HG02588 (cell line): ENCODE measurements at regions not wholly inside any gene's neighbourhood (a gene's known extent, or its start where the extent isn't known, plus 50 kb on each side); places are given as distances from the start of the nearest gene placed in this dataset.

ENCODE experiments used
- ATAC-seq: cut with Tn5 transposase; IDR thresholded peaks from one replicate; pipeline ENCODE4 v1.9.1; 2021; ENCODE audit warnings: mild to moderate bottlenecking, moderate library complexity; ENCODE audit not compliant: unreplicated experiment

DNA sequence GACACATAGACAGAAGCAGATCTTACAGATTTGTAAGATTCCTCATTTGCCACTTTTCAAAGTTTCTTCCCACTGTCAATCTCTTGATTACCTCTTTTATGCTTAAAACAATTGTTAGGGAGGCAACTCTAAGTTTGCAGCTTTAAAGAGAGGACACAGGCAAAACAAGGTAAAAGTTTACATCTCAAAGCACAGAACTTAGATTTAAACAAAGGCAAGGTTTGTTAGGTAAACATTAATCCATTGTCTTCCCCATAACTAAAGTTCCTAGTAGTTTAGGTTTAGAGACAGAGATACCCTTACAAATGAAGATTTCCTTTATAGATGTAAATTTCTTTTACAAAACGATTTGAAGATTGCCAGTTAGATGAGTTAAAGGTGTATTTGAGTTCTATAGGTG lies 176.9 kb downstream of the AASDH start:
- no peak for ATAC-seq

DNA sequence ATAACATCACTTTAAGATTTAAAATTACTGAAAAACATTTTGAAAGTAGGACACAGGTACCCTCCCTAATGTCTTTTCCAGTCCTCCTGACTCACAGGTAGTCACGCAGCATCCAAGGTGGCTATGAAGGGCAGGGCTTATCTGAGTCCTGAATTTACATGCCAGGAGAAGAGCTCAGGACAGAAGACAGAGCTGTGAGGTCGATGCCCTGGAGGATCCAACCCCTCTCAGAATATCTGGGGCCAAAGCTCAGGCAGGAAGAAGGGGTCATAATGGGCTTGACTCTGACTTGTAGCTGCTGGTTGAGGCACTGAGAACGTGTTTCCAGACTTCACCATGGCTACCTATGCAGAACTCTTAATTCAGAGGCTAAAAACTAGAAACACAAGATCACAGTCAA lies 177.5 kb downstream of the AASDH start:
- no peak for ATAC-seq

DNA sequence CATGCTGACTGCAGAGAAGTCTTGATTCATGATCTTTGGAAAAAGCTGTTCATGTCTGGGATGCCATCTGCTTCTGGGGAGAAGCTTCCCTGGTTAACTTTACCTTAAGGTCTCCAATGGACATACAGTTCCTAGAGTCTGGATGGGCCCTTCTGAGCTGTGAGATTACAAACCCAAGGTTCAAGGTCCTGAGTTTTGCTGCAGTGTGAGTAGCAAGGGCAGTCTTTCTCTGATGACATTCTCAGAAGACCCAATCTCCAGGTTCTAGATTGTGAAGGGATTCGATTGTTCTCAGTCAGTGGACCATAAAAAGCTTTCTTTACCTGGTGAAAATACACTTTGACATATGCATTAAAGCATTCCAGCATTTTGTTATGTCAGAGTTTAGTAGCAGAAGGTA lies 179.2 kb downstream of the AASDH start:
- no peak for ATAC-seq

DNA sequence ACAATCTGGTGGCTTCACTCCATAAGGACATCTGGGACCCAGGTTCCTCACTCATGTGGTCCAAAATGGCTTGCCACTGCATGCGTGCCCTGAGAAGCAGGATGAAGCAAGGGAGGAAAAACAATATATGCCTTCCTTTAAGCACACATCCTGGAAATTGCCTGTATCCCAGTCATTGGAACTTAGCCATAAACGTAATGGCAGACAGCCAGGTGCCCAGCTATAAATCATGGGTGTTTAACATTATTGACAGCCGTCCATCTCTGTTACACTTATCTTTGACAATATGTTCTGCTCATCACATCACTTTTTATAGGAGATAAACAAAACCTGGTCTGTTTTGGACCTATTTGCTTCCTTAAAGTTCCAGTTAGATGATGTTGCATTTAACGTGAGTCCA lies 181.0 kb downstream of the AASDH start:
- no peak for ATAC-seq

DNA sequence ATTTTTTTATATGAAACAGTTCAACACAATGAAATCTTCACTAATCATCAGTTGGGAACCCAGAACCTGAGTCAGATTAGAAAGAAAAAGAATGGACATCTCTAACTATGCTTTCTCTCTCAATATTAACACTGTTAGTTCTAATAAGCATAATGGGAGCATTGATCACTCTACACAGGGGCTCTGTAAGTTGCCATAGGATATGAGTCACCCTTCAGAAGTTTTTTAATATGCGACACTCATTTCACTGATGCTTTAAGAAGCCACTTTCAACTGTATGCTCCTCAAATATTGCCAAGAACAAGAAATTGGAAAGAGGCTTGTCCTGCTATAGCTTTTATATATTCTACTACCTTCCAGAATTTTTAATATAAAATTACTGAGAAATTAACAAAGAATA lies 187.0 kb downstream of the AASDH start:
- ATAC-seq: no peak

DNA sequence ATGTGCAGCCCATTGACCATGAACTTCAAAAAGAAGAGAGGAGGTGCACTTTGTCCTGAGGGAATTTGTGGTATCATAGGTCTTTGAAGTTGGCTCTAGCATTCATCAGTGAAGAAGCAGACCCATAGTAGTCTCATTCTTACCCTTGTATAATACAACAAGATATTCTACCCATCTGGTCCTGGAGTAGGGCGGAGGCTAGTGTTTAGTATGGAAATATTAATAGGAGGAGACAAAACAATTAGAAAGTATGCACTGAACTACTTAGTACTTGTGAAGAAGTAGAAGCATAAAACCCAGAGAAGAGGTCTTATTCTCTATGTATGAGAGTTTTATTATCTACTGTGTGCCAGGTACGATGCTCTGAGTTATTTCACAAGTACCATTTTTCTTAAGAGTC lies 189.0 kb downstream of the AASDH start:
- ATAC-seq: no peak

DNA sequence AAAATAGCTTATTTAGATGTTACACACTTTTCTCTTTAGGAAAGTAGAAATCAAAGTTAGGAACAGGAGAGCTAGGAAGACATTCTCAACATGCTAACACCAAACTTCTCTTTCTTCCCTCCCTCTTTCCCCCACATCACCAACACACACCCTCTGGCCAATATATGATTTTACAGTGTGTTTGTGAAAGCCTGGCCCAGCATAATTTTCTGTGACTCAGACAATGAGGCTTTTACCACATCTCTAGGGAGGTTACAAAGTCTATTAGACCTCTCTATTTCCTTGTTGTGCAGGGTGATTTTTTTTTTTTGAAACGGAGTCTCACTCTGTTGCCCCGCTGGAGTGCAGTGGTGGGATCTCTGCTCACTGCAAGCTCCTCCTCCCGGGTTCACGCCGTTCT lies 189.9 kb downstream of the AASDH start:
- no peak for ATAC-seq

DNA sequence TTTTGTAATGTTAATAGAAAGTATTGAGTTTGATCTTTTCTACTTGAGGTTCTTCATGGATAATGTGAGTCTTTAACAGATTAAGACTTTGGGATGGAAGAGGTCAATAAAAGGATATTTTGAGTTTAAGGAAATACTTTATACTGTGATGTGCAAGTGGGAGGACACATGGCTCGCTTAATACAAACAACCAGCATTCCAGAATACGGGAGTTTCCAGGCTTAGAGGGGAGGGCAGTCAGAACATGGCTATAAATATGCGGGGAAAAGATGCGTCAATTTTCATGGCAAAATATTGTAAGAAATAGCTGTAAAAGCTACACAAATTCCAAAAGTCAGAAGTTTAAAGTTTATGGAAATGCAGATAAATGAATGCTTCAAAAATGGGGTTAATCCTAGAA lies 192.3 kb downstream of the AASDH start:
- ATAC-seq: no peak

DNA sequence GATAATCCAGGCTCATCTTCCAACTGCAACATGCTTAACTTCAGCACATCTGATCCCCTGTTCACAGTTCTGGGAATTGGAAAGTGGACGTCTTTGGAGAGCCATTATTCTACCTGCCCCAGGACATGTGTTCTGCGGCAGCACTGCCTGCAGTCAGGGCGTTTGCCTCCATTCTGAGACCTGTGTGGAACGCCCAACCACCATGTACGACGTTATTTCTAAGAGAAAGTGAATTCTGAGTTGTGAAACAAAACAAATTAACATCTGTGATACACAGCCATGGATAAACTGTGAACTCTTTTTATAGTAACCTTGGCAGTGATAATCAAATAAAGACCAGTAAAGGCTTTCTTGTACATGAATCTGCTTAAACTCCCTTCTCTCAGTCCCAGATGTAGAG lies 195.8 kb downstream of the AASDH start:
- no peak for ATAC-seq

DNA sequence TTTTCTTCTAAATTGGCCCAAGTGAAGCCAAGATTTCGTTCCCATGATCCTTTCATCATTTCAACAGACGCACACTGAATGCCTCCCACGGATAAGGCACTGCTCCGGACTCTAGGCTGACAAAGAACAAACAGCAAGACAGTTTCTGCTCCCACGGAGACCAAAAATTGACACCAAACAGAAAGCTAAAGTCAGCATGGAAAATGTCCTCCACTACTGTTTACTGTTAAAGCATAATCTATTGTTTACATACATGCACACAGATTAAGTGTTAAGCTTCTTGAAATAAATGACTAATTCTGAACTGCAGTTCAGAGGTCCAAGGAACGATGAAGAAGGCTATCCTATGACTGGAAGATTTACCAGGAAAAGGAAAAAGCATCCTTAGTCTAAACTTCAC lies 199.6 kb downstream of the AASDH start:
- ATAC-seq: no peak

DNA sequence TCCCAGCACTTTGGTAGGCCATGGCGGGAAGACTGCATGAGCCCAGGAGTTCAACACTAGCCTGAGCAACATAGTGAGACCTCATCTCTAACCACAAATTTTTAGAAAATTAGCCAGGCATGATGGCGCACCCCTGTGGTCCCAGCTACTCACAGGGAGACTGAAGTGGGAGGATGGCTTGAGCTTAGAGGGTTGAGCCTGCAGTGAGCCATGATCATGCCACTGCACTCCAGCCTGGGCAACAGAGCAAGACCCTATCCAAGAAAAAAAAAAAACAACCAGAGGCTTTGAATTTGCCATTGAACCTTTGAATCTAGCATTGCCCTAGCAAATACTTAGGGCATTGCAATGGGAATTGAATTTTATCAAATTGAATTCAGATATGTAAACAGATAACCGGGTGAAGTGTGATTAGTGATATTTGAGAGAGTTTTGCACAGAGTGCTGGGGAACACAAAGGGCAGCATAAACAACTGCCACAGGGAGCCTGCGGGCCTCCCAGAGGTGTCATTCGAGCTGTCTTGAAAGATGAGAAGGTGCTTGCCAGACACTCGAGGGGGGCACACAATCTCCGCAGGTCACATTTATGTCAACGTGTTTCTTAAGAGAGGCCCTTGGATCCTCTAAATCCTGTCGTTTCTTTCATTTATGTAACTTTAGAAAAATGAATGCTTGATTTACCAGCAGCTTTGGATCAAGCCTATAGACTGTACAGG lies 200.3 kb downstream of the AASDH start:
- ATAC-seq: no peak

DNA sequence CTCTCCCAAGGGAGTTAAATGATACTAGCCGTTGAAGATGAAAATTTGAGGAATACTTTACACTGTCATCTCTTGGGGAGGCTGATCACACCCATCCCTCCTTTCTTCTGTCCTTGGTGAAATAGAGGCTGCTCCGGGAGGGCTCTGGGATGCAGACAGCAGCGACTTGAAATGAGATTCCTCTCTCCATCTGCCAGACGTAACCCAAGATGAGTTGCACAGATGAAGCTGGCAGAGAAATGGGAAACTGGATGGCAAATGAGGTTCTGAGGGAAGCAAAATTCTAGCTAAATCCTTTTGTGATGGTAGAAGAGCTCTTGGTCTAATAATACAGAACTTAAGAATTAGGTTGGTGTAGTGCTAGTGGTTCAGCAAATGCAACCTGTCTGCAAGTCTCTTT lies 201.4 kb downstream of the AASDH start:
- no peak for ATAC-seq

DNA sequence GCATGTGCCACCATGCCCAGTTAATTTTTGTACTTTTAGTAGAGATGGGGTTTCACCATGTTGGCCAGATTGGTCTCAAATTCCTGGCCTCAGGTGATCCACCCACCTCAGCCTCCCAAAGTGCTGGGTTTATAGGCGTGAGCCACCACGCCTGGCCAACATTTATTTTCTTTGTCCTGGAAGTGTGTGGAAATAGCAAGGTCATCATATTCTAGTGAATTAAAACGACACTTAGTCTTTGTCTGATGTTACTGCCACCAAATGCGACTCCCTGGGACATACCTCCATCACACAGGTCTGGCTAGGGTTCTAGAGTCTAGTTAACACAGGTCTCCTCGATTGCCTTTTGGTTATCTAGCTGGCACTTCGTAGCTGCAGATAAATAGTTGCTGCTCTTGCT lies 203.1 kb downstream of the AASDH start:
- no peak for ATAC-seq

DNA sequence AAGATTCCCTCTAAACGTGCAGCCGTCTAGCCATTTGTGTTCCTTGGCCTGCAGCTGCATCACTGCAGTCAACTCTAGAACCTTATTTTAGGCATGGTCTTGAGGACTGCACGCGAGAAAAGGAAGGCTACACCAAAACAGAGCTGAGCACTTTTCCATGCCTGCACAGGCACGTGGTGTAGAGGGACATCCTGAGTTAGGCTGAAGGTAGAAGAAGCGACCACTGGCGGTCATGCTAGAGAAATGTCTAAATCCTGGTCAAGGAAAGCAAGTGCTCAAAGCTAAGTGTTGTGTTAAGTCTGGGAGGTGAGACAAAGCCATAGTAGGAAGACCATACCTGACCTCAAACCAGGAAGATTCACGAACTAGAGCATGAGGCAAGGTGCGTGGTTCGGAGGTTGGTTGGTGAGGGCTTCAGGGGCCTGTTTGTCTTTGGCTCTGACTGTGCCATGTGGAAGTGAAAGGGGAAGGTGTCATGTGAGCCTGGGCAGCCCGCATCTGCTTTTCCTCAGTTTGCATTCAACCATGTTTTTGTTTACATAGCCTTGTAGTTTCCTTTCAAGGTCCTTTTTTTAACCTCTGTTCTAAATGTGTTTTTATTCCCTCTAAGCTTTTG lies 203.8 kb downstream of the AASDH start:
- ATAC-seq: peak; percentile 88

DNA sequence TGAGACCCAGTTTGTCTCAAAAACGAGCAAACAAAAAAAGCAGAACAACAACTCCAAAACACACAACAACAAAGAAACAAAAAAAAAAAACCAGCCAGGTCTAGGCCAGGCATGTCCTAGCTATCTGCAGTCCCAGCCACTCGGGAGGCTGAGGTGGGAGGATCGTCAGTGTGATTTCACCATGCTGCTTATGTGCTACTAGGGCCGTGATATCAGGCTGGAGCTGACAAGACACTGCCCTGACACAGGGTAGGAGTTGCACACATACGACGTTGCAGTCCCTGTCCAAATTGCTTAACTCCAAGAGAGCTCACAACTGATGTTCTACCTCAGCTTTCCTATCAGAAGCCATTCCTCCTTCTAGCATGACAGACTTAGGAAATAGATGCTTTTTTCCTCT lies 204.9 kb downstream of the AASDH start:
- ATAC-seq: no peak

DNA sequence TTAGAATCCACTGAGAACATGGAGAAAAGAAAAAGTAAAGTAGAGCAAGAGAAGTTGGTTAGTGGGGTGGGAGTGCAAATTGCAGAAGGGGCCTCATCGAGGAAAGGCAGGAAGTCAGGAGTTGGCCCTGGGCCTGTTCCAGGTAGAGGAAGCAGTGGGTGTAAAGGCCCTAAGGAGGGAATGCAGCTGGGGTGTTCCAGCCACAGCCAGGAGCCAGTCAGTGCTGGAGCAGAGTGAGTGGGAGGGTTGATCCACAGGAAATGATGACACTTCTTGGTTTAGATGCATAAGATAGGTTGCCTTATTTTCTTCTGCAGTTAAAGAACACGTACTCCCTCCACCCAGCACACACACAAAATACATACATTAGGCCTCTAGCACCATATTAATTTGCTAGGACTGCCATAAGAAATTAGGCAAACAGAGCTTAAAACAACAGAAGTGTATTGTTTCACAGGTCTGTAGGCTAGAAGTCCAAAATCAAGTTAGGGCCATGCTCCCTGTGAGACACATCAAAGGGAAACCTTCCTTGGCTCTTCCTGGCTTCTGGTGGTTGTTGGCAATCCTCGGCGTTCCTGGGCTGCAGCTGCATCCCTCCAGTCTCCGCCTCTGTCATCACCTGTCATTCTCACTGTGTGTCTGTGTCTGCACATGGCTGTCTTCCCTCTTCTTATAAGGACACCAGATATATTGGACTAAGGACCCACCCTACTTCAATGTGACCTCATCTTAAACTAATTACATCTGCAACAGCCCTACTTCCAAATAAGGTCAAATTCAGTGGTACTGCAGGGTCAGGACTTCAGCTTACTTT lies 205.9 kb downstream of the AASDH start:
- ATAC-seq: no peak

DNA sequence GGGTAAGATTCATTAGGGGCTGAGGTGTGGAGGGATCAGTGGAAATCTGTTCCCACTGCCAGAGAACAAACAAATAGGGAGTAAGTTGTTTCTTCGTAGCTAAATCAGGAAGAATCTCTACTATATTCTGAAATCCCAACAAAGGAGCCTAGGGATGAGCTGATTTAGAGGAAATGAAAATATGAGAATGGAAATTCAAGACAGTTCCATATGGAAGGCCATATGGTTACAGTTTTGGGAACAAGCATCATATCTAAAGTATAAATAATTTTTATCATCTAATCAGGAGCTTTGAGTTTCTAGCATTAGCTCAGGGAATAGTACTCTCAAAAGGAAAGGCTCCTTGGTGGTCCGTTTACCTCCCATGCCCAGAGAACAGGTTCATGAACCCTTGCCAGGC lies 218.2 kb downstream of the AASDH start:
- ATAC-seq: no peak

DNA sequence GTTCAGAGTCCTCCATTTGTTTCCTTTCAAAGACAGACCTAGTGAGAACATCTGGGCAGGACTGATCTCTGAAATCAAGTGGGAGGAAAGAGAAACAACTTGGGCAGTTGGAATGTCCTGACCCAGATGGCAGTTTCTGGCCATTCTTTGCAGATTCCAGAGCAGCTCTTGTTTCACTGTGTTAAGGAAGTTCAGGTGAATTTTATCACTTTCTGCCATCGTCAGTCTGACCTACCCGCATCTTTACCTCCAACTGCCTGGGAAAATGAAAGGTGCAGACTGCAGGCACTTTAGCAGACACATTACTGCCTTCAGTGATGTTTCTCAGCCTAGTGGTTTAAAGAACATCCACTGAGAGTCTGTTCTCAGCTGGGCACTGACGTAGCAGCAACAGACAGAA lies 216.2 kb downstream of the CEP135 start:
- no peak for ATAC-seq

DNA sequence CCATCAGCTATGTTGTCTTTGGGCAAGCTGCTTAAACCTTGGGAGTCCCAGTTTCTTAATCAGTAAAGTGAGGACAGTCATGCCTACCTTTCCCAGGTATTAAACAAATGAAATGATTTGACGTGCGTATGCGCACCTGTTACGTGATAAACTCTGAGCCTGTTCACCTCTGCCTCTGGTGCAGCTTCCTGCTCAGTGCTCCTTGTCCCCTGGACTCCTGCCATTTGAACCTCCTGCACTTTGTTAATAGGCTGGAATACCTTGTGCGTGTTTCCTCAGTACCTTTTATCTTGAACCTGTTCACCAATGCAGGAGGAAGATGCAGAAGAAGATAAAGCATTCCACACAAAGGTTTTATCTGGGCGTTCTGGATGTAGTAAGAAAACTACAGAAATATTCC lies 211.9 kb downstream of the CEP135 start:
- ATAC-seq: no peak

DNA sequence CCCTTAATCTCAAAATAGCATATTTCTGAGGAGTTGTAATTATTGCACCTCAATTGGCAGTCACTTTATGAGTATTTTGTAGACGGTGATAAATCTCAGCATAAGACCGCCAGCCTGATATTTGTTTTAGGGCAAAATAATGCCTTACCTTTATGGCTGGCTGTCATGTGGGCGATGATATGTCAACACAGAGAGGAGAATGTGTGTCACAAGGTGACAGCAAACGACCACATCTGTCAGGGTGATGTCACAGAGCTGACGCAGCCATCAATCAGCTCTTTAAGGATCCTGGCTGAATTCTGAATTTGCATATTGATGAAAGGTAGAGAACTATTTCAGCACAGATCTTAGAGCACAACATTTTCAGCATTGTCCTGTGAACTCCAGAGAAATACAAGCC lies 209.7 kb downstream of the CEP135 start:
- ATAC-seq: no peak

DNA sequence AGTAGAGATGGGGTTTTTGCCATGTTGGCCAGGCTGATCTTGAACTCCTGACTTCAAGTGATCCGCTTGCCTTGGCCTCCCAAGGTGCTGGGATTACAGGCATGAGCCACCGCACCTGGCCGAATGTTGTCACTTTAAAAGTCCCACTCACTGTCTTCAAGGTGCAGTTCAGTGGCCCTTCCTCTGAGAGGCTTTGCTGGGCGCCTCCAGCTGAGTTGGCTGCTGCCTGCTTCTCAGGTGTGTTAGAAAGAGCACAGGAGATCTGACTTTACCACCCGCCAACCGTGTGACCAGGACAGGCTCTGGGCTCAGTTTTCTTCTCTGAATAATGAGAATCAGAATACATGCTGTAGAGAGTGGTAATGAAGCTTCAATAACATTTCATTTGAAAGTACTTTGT lies 207.4 kb downstream of the CEP135 start:
- no peak for ATAC-seq

DNA sequence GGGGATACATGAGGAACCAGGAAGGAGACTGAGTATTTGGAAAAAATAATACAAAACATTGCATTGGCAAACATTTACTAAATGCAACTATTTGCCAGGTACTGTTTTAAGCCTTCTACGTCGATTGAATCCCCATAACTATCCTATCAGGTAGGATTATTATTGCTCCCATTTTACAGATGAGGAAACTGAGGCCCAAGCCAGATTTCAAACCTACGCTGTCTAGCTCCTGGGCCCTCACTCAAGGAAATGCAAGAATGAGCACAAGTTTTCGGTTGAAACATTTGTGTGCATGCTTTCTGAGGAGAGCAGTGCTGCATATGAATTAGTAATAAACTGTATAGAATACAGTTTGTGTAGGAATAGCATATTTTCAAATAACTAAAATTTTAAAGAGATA lies 206.7 kb downstream of the CEP135 start:
- no peak for ATAC-seq
